HepG2 (cell line): ENCODE measurements at regions not wholly inside any gene's neighbourhood (a gene's known extent, or its start where the extent isn't known, plus 50 kb on each side); places are given as distances from the start of the nearest gene placed in this dataset.

ENCODE experiments used
- ATAC-seq: fragments of 200-7000 bp; cut with Tn5 transposase; 3 replicates; pipeline ENCODE4 v1.9.1; 2020; ENCODE audit warnings: mild to moderate bottlenecking, moderate library complexity
- BruUV-seq: library from RNA; stranded (reverse); fragments of 400-500 nt; replicated peaks from 2 replicates; lab custom pipeline; 2021; lab: Mats Ljungman, UMichigan
- CTCF ChIA-PET: fragments of 300-600 bp; formaldehyde crosslinking; extraction: SDS; loops from one replicate; lab custom pipeline; 2021; ENCODE audit warnings: low total read pairs, inconsistent platforms, low intra/inter-chr PET ratio; lab: Yijun Ruan, JAX
- POLR2A ChIA-PET: fragments of 350-600 bp; sonication (Branson Sonifier 250); formaldehyde crosslinking; loops from one replicate; lab custom pipeline; 2020; ENCODE audit warnings: antibody characterized with exemption, inconsistent platforms; lab: Yijun Ruan, JAX
- DNase-seq: peaks from one replicate; pipeline ENCODE4 v3.0.0-alpha.2; 2015; ENCODE audit warnings: low spot score
- FAIRE-seq: peaks from 3 replicates; lab custom pipeline; 2011; peaks lifted over from hg19 to GRCh38; lab: Jason Lieb, UNC
- H2AFZ ChIP-seq: one replicate; pipeline ENCODE4 v1.6.1; 2011; ENCODE audit warnings: low read length, inconsistent platforms
- H3K27ac ChIP-seq: fragments of 300-600 bp; 3 replicates; pipeline ENCODE4 v1.8.0; 2011; ENCODE audit warnings: mixed run types, mild to moderate bottlenecking, mixed read lengths, low read length, inconsistent platforms; ENCODE audit not compliant: insufficient read depth; ENCODE audit errors: extremely low read length
- H3K27me3 ChIP-seq, 2 experiments: fragments of 200-600 bp in 1 of 2; 2 replicates in 1 of 2; 3 replicates in 1 of 2; pipeline versions ENCODE4 v1.6.0 to v1.8.0; 2011; ENCODE audit warnings: low read length in 2 of 2, mild to moderate bottlenecking in 2 of 2, moderate library complexity in 2 of 2, inconsistent platforms in 1 of 2; ENCODE audit not compliant: insufficient read depth in 2 of 2, control insufficient read depth in 1 of 2
- H3K36me3 ChIP-seq, 2 experiments: fragments of 200-600 bp in 1 of 2; replicated peaks in 1 of 2; 2 replicates in 1 of 2; 3 replicates in 1 of 2; pipeline versions ENCODE4 v1.5.1 to v1.8.0; 2011; ENCODE audit warnings: low read length in 2 of 2, inconsistent platforms in 1 of 2; ENCODE audit not compliant: insufficient read depth in 2 of 2, control insufficient read depth in 1 of 2
- H3K4me1 ChIP-seq: 2 replicates; pipeline ENCODE4 v1.5.1; 2012; ENCODE audit warnings: low read length, inconsistent platforms; ENCODE audit not compliant: insufficient read depth
- H3K4me2 ChIP-seq: 2 replicates; pipeline ENCODE4 v1.6.0; 2011; ENCODE audit warnings: low read depth, low read length, inconsistent platforms
- H3K4me3 ChIP-seq, 3 experiments: fragments of 200-600 bp in 1 of 3; sonication (generic), shearing (Covaris generic) in 1 of 3; replicated peaks in 1 of 3; 2 replicates each; pipeline ENCODE4 v1.5.1; 2011 to 2016; ENCODE audit warnings: low read length in 3 of 3, inconsistent platforms in 2 of 3, low read depth in 2 of 3, mild to moderate bottlenecking in 2 of 3, control low read depth in 1 of 3, mixed read lengths in 1 of 3; ENCODE audit not compliant: insufficient read depth in 1 of 3
- H3K79me2 ChIP-seq: one replicate; pipeline ENCODE4 v1.6.1; 2011; ENCODE audit warnings: low read length, inconsistent platforms; ENCODE audit not compliant: insufficient read depth
- H3K9ac ChIP-seq: 2 replicates; pipeline ENCODE4 v1.6.0; 2011; ENCODE audit warnings: mild to moderate bottlenecking, low read depth, low read length, inconsistent platforms; ENCODE audit not compliant: insufficient read depth
- H3K9me3 ChIP-seq: 2 replicates; pipeline ENCODE4 v1.5.1; 2012; ENCODE audit warnings: mild to moderate bottlenecking, low read length
- H4K20me1 ChIP-seq: 2 replicates; pipeline ENCODE4 v1.6.0; 2011; ENCODE audit warnings: inconsistent platforms, mild to moderate bottlenecking, low read length, moderate library complexity; ENCODE audit not compliant: insufficient read depth
- NBN ChIP-seq: fragments of 450-650 bp; conservative IDR thresholded peaks from 2 replicates; pipeline ENCODE4 v1.6.1; 2017
- NR3C1 ChIP-seq: sonication (generic); formaldehyde crosslinking; IDR thresholded peaks from 2 replicates; pipeline ENCODE4 v1.4.0; 2020; ENCODE audit warnings: missing genetic modification reagents
- PREB ChIP-seq: sonication (generic); formaldehyde crosslinking; IDR thresholded peaks from 2 replicates; pipeline ENCODE4 v1.4.0; 2020; ENCODE audit warnings: missing genetic modification reagents
- SMAD9 ChIP-seq: sonication (generic); formaldehyde crosslinking; IDR thresholded peaks from 2 replicates; pipeline ENCODE4 v1.5.1; 2020; ENCODE audit warnings: mild to moderate bottlenecking, missing genetic modification reagents
- SP1 ChIP-seq, 2 experiments: fragments of 450-650 bp in 1 of 2; sonication (generic) in 1 of 2; formaldehyde crosslinking in 1 of 2; IDR thresholded peaks; 2 replicates each; pipeline versions ENCODE4 v1.4.0 to v1.6.1; 2016 to 2020; ENCODE audit warnings: missing genetic modification reagents in 1 of 2
- SP2 ChIP-seq: sonication (generic); formaldehyde crosslinking; IDR thresholded peaks from 2 replicates; pipeline ENCODE4 v1.5.1; 2020; ENCODE audit warnings: mild to moderate bottlenecking, missing genetic modification reagents
- ZNF343 ChIP-seq: sonication (generic); formaldehyde crosslinking; IDR thresholded peaks from 2 replicates; pipeline ENCODE4 v1.4.0; 2020; ENCODE audit warnings: mild to moderate bottlenecking, missing genetic modification reagents
- ZNF513 ChIP-seq: sonication (generic); formaldehyde crosslinking; conservative IDR thresholded peaks from 2 replicates; pipeline ENCODE4 v1.5.0; 2020; ENCODE audit warnings: missing genetic modification reagents
- ZNF644 ChIP-seq: IDR thresholded peaks from 2 replicates; pipeline ENCODE4 v1.6.1; 2016; ENCODE audit warnings: low read depth
- ZNF704 ChIP-seq: sonication (generic); formaldehyde crosslinking; IDR thresholded peaks from 2 replicates; pipeline ENCODE4 v1.8.1; 2023; ENCODE audit warnings: mild to moderate bottlenecking, inconsistent platforms, moderate library complexity, missing genetic modification reagents, borderline replicate concordance
- ZNF83 ChIP-seq: sonication (generic); formaldehyde crosslinking; IDR thresholded peaks from 2 replicates; pipeline ENCODE4 v1.4.0; 2020; ENCODE audit warnings: missing genetic modification reagents, mild to moderate bottlenecking, borderline replicate concordance
- WGBS: methylation state at CpG from one replicate; pipeline ENCODE4 v1.1.6; 2017; ENCODE audit warnings: low lambda C conversion rate; 5-methylcytosine and 5-hydroxymethylcytosine counted together
- in situ Hi-C: cut with HindIII; loops from 2 replicates; pipeline ENCODE4 v1.10.0; 2017; ENCODE audit warnings: low pct_unique_long_range_greater_than_20kb; ENCODE audit not compliant: extremely low pct_ligation_motif_present
- intact Hi-C: fragments of 100-400 bp; cut with micrococcal nuclease; formaldehyde crosslinking; loops from one replicate; pipeline ENCODE4 v1.10.0; 2022; ENCODE audit not compliant: unreplicated experiment

GRCh38 chrX:112521676-112522075 is 158.1 kb downstream of the LHFPL1 start:
- H3K4me2 ChIP-seq = no peak overlapping the region
- ChIA-PET POLR2A (no interaction called here), CTCF (no interaction called here)
- no peak for TF ChIP-seq NR3C1 (CRISPR knock-in tag)
- no peak for TF ChIP-seq ZNF343 (CRISPR knock-in tag)
- no peak for TF ChIP-seq ZNF644 (CRISPR knock-in tag)
- TF ChIP-seq ZNF513 = no peak
- TF ChIP-seq SP1 (IDR thresholded peaks at IDR 0.05) = no peak
- no peak for TF ChIP-seq SP1 (CRISPR knock-in tag; IDR thresholded peaks at IDR 0.05)
- no peak for TF ChIP-seq PREB (CRISPR knock-in tag)
- TF ChIP-seq NBN = no peak
- TF ChIP-seq ZNF83 (CRISPR knock-in tag) = no peak
- TF ChIP-seq SMAD9 (CRISPR knock-in tag) = no peak
- TF ChIP-seq SP2 (CRISPR knock-in tag) = no peak
- TF ChIP-seq ZNF704 (CRISPR knock-in tag) = no peak
- BruUV-seq = no TSS peak
- no peaks in the 10 kb centered on the region for H4K20me1 ChIP-seq
- DNase-seq = no peak
- H3K27ac ChIP-seq = no peak overlapping the region
- H2AFZ ChIP-seq = no peak overlapping the region
- H3K9me3 ChIP-seq = no peaks in the 10 kb centered on the region
- H3K27me3 ChIP-seq = no peaks in the 10 kb centered on the region
- ATAC-seq = no peak
- H3K4me1 ChIP-seq = no peaks in the 10 kb centered on the region
- intact Hi-C loops = no loop called here
- 17% methylated on average over 1 of the region's 2 CpGs for WGBS
- H3K4me3 ChIP-seq = no peak overlapping the region
- H3K9ac ChIP-seq = no peak overlapping the region
- FAIRE-seq = no peak
- no peaks in the 10 kb centered on the region for H3K79me2 ChIP-seq
- in situ Hi-C loops = no loop called here
- no peaks in the 10 kb centered on the region for H3K36me3 ChIP-seq
